ENCODE measurements at regions not wholly inside any gene's neighbourhood (a gene's known extent, or its start where the extent isn't known, plus 50 kb on each side); places are given as distances from the start of the nearest gene placed in this dataset.

DNA sequence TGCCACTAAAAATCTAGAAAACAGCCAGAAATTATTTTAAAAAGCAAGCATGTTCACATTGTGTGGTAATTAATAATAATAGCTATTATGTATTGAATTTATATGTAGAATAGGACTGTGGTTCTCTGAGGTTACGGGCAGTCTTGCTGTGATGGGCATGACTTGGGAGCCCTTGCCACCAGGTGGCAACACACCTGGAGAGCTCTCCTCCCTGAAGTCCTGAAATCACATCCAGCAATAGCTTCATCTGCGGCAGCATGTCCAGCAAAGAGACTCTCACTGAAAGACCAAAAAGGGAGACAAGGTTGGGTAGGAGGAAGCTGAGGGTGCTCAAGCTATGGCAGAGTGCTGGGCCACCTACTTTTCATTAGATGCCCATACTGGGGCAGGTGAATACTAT is 206.8 kb upstream of the IL12A start:
- Mint-ChIP-seq H3K27ac (no peak overlapping the region), H3K4me1 (peaks cover 9% of the 10 kb centered on the region), H3K4me3 (no peak overlapping the region), H3K27me3 (ENCODE audit: insufficient read depth) (no peaks in the 10 kb centered on the region), H3K36me3 (ENCODE audit: low read depth) (no peaks in the 10 kb centered on the region), H3K9me3 (no peaks in the 10 kb centered on the region)
- Histone ChIP-seq H3K4me3 (ENCODE audit: low read length) (no peak overlapping the region), H3K9ac (ENCODE audit: extremely low read depth, low read length, poor library complexity, severe bottlenecking) (no peak overlapping the region), H3K27ac (ENCODE audit: low read depth, low read length) (no peak overlapping the region), H3K27me3 (ENCODE audit: control insufficient read depth, insufficient read depth, low read length, poor library complexity, severe bottlenecking) (no peaks in the 10 kb centered on the region), H3K4me1 (ENCODE audit: control insufficient read depth, insufficient read depth, low read length) (peaks cover 2% of the 10 kb centered on the region), H3K9me3 (ENCODE audit: control insufficient read depth, low read length) (no peaks in the 10 kb centered on the region), H3K36me3 (ENCODE audit: control insufficient read depth, insufficient read depth, low read length) (no peaks in the 10 kb centered on the region)
- 92% methylated on average over 2 of the region's 2 CpGs; no CpG with 5 or more reads in 1 of the 2 experiments for WGBS, 2 experiments (ENCODE audit: insufficient coverage in 1 of 2, insufficient read length in 1 of 2)
- no peak for DNase-seq
- TF ChIP-seq, protein P1, sequence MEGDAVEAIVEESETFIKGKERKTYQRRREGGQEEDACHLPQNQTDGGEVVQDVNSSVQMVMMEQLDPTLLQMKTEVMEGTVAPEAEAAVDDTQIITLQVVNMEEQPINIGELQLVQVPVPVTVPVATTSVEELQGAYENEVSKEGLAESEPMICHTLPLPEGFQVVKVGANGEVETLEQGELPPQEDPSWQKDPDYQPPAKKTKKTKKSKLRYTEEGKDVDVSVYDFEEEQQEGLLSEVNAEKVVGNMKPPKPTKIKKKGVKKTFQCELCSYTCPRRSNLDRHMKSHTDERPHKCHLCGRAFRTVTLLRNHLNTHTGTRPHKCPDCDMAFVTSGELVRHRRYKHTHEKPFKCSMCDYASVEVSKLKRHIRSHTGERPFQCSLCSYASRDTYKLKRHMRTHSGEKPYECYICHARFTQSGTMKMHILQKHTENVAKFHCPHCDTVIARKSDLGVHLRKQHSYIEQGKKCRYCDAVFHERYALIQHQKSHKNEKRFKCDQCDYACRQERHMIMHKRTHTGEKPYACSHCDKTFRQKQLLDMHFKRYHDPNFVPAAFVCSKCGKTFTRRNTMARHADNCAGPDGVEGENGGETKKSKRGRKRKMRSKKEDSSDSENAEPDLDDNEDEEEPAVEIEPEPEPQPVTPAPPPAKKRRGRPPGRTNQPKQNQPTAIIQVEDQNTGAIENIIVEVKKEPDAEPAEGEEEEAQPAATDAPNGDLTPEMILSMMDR (conservative IDR thresholded peaks at IDR 0.05) = peak; percentile 69

DNA sequence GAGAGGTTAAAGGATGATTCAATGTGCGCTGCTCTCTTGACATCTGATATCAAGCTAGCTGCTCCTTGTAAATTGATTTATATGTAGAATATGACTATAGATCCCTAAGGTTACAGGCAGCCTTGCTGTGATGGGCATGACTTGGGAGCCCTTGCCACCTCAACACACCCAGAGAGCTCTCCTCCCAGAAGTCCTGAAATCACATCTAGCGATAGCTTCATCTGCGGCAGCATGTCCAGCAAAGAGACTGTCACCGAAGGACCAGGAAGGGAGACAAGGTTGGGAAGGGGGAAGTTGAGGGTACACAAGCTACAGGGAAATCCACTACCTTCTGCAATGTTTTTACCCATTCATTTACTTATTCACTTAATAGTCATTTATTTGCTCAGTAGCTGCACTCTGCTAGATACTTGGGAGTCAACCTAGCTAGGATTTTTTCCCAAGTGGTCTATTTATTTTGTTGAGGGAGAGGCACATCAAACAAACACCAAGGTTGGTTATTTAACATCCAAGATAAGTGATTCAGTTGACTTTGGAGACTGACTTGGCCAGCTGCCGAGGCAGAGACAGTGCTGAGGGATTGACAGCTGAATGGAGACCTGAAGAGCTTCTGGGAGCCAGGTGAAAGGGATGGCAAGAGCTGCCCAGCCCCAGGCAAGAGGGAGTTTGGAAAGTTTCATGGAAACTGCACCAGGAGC is 205.8 kb upstream of the IL12A start:
- Histone ChIP-seq H3K36me3 (ENCODE audit: control insufficient read depth, insufficient read depth, low read length) (no peaks in the 10 kb centered on the region), H3K9me3 (ENCODE audit: control insufficient read depth, low read length) (no peaks in the 10 kb centered on the region), H3K27ac (ENCODE audit: low read depth, low read length) (no peak overlapping the region), H3K27me3 (ENCODE audit: control insufficient read depth, insufficient read depth, low read length, poor library complexity, severe bottlenecking) (no peaks in the 10 kb centered on the region), H3K9ac (ENCODE audit: extremely low read depth, low read length, poor library complexity, severe bottlenecking) (no peak overlapping the region), H3K4me1 (ENCODE audit: control insufficient read depth, insufficient read depth, low read length) (peaks cover 7% of the 10 kb centered on the region), H3K4me3 (ENCODE audit: low read length) (no peak overlapping the region)
- Mint-ChIP-seq H3K27ac (no peak overlapping the region), H3K4me3 (no peak overlapping the region), H3K36me3 (ENCODE audit: low read depth) (no peaks in the 10 kb centered on the region), H3K9me3 (no peaks in the 10 kb centered on the region), H3K27me3 (ENCODE audit: insufficient read depth) (no peaks in the 10 kb centered on the region), H3K4me1 (peaks cover 20% of the 10 kb centered on the region)
- no peak for DNase-seq
- 94 to 100% methylated on average over 1 to 5 of the region's 5 CpGs for WGBS, 2 experiments (ENCODE audit: insufficient coverage in 1 of 2, insufficient read length in 1 of 2)
- TF ChIP-seq, protein P1 (conservative IDR thresholded peaks at IDR 0.05) = no peak

DNA sequence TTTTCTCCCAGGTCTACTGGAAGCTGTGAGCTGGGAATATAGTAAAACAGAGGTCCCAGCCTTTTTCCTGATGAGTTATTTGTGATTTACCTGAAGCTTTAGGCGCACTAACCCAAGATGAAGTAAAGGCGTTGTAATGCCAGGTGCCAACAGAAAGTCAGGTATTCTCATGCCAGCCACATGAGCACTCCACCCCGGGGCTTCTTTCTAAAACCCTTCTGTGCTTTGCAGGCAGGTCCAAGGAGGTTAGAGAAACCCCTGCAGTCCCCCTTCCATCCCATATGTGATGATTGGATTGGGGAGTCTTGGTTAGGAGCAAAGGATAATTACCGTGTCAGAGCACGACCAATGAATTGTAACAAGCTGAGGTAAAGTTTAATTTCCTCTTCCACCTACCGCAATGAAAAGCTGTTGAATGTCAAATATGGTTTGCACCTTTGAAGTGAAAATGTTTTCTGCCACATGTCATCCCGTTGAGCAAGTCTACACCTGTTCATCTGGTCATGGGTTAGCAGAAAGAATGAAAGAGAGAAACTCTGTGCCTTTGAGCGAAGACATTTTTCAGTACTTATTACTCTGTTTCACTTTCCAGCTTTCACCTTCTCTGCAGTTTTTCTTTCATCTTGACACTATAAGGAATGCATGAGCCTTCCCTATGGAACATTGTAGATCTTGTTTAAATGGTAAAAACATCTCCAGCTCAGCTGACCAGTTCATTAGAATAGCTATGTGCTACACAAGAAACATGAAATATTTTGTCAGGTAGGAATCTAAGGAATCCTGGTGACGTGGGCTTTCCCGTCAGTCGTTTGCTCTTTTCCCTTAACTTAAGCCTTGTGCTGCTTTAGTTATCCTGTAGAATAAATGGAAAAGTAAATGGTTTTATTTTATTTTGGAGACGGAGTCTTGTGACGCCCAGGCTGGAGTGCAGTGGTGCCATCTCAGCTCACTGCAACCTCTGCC is 204.6 kb upstream of the IL12A start:
- no peaks in the 10 kb centered on the region for H3K36me3 Mint-ChIP-seq (ENCODE audit: low read depth)
- H3K9me3 ChIP-seq (ENCODE audit: control insufficient read depth, low read length) = no peaks in the 10 kb centered on the region
- no peaks in the 10 kb centered on the region for H3K27me3 Mint-ChIP-seq (ENCODE audit: insufficient read depth)
- no peak overlapping the region for H3K27ac ChIP-seq (ENCODE audit: low read depth, low read length)
- no peaks in the 10 kb centered on the region for H3K9me3 Mint-ChIP-seq
- no peak overlapping the region for H3K9ac ChIP-seq (ENCODE audit: extremely low read depth, low read length, poor library complexity, severe bottlenecking)
- no peaks in the 10 kb centered on the region for H3K36me3 ChIP-seq (ENCODE audit: control insufficient read depth, insufficient read depth, low read length)
- no peak for DNase-seq
- H3K4me1 Mint-ChIP-seq = peaks cover 26% of the 10 kb centered on the region
- no peak overlapping the region for H3K27ac Mint-ChIP-seq
- H3K4me1 ChIP-seq (ENCODE audit: control insufficient read depth, insufficient read depth, low read length) = peaks cover 12% of the 10 kb centered on the region
- TF ChIP-seq, protein P1 (conservative IDR thresholded peaks at IDR 0.05) = no peak
- H3K27me3 ChIP-seq (ENCODE audit: control insufficient read depth, insufficient read depth, low read length, poor library complexity, severe bottlenecking) = no peaks in the 10 kb centered on the region
- no peak overlapping the region for H3K4me3 ChIP-seq (ENCODE audit: low read length)
- 89 to 90% methylated on average over 9 to 13 of the region's 13 CpGs for WGBS, 2 experiments (ENCODE audit: insufficient coverage in 1 of 2, insufficient read length in 1 of 2)
- no peak overlapping the region for H3K4me3 Mint-ChIP-seq

Measured in endodermal cell (in vitro differentiated cells).